ENCODE measurements at regions not wholly inside any gene's neighbourhood (a gene's known extent, or its start where the extent isn't known, plus 50 kb on each side); places are given as distances from the start of the nearest gene placed in this dataset.

DNA sequence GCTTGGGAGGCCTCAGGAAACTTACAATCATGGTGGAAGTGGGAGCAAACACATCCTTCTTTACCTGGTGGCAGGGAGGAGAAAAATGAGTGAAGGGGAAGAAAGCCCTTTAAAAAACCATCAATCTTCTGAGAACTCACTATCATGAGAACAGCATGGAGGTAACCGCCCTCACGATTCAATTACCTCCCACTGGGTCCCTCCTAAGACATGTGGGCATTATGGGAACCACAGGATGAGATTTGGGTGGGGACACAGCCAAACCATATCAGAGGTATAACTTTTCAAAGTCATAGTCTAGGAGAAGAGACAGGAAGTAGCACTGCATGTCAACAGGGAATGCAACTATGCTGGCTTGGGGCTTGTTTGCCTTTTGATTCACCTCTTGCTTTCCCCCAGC is 59.9 kb upstream of the DTNBP1 start:
- TF ChIP-seq, protein P1, sequence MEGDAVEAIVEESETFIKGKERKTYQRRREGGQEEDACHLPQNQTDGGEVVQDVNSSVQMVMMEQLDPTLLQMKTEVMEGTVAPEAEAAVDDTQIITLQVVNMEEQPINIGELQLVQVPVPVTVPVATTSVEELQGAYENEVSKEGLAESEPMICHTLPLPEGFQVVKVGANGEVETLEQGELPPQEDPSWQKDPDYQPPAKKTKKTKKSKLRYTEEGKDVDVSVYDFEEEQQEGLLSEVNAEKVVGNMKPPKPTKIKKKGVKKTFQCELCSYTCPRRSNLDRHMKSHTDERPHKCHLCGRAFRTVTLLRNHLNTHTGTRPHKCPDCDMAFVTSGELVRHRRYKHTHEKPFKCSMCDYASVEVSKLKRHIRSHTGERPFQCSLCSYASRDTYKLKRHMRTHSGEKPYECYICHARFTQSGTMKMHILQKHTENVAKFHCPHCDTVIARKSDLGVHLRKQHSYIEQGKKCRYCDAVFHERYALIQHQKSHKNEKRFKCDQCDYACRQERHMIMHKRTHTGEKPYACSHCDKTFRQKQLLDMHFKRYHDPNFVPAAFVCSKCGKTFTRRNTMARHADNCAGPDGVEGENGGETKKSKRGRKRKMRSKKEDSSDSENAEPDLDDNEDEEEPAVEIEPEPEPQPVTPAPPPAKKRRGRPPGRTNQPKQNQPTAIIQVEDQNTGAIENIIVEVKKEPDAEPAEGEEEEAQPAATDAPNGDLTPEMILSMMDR (conservative IDR thresholded peaks at IDR 0.05; ENCODE audit: low read length), result no peak
- TF ChIP-seq EZH2phosphoT487 (IDR thresholded peaks at IDR 0.05; ENCODE audit: borderline replicate concordance, low read depth, low read length), result no peak

All from OCI-LY7 (cell line).